Thoracic aorta (tissue), 2 donors: ENCODE measurements at regions not wholly inside any gene's neighbourhood (a gene's known extent, or its start where the extent isn't known, plus 50 kb on each side); places are given as distances from the start of the nearest gene placed in this dataset.

Source experiments
- ATAC-seq: fragments of 150-250 bp; one replicate; pipeline ENCODE4 v1.8.0; 2017; ENCODE audit warnings: low read depth; ENCODE audit not compliant: insufficient number of reproducible peaks, low FRiP score
- DNase-seq: peaks from one replicate; pipeline ENCODE4 v3.0.0-alpha.2; 2020; ENCODE audit warnings: low spot score
- H3K27ac ChIP-seq, 2 donors: fragments of 200-600 bp; sonication (generic); 1 replicate in 1 of 2; 2 replicates in 1 of 2; pipeline ENCODE4 v1.5.1; 2016; ENCODE audit warnings: mild to moderate bottlenecking in 2 of 2, moderate library complexity in 2 of 2
- H3K27me3 ChIP-seq: fragments of 200-600 bp; sonication (generic); replicated peaks from 2 replicates; pipeline ENCODE4 v1.6.0; 2016; ENCODE audit warnings: mild to moderate bottlenecking; ENCODE audit not compliant: insufficient read depth
- H3K36me3 ChIP-seq: fragments of 200-600 bp; sonication (generic); one replicate; pipeline ENCODE4 v1.5.1; 2016
- H3K4me1 ChIP-seq, 2 donors: fragments of 200-600 bp; sonication (generic); 1 replicate in 1 of 2; 2 replicates in 1 of 2; pipeline versions ENCODE4 v1.5.1 to v1.6.0; 2016; ENCODE audit warnings: low read depth in 2 of 2, mild to moderate bottlenecking in 1 of 2; ENCODE audit not compliant: control insufficient read depth in 1 of 2
- H3K4me3 ChIP-seq: fragments of 200-600 bp; sonication (generic); 2 replicates; pipeline ENCODE4 v1.5.1; 2016; ENCODE audit warnings: mild to moderate bottlenecking
- H3K9me3 ChIP-seq: fragments of 200-600 bp; sonication (generic); 2 replicates; pipeline ENCODE4 v1.5.1; 2016
- TF ChIP-seq, protein P1 (sequence below): fragments of 200-600 bp; sonication (generic); IDR thresholded peaks from one replicate; pipeline ENCODE4 v1.5.1; 2019; ENCODE audit warnings: antibody characterized with exemption

DNA sequence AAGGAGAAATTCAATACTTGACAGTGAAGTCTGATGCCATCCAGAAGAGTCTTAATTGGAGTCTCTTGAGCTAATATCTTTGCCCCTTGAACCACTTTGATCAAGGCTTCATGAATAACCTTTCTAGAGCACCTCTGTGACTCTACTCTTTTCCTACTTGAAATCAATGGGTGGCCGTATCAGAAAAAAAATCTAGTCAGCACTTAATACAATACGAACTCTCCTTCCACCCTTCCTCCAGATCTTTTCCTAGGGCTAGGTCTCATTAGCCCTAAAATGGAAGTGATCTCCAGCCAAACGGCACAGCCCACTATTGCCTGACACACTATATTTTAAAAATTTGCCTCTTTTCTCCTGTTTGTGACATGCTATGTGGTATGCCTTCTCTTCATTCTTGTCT is 129.6 kb upstream of the TLL1 start:
- H3K4me1 ChIP-seq, result no peaks in the 10 kb centered on the region
- H3K27me3 ChIP-seq, result no peaks in the 10 kb centered on the region
- H3K27ac ChIP-seq, result no peak overlapping the region
- H3K9me3 ChIP-seq, result no peaks in the 10 kb centered on the region
- DNase-seq (no peak), ATAC-seq (no peak)
- TF ChIP-seq, protein P1, sequence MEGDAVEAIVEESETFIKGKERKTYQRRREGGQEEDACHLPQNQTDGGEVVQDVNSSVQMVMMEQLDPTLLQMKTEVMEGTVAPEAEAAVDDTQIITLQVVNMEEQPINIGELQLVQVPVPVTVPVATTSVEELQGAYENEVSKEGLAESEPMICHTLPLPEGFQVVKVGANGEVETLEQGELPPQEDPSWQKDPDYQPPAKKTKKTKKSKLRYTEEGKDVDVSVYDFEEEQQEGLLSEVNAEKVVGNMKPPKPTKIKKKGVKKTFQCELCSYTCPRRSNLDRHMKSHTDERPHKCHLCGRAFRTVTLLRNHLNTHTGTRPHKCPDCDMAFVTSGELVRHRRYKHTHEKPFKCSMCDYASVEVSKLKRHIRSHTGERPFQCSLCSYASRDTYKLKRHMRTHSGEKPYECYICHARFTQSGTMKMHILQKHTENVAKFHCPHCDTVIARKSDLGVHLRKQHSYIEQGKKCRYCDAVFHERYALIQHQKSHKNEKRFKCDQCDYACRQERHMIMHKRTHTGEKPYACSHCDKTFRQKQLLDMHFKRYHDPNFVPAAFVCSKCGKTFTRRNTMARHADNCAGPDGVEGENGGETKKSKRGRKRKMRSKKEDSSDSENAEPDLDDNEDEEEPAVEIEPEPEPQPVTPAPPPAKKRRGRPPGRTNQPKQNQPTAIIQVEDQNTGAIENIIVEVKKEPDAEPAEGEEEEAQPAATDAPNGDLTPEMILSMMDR, result no peak
- H3K4me3 ChIP-seq, result no peak overlapping the region
- no peaks in the 10 kb centered on the region for H3K36me3 ChIP-seq

DNA sequence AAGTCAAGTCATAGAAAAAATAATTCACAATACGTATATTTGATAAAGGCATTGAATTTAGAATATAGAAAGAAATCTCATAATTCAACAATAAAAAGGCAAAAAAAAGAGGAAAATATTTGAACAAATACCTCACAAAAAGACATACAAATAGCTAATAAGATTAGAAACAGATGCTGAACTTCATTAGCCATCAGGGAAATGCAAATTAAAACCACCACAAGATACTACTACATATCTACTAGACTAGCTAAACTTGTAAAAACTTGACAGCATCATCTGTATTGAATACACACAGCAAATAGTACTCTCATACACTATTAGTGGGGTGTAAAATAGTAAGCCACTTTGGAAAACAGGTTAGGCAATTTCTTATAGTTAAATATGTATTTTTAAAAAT is 128.7 kb upstream of the TLL1 start:
- no peak for ATAC-seq
- Histone ChIP-seq H3K4me3 (no peak overlapping the region), H3K36me3 (no peaks in the 10 kb centered on the region), H3K9me3 (no peaks in the 10 kb centered on the region), H3K4me1 (no peaks in the 10 kb centered on the region), H3K27ac (no peak overlapping the region), H3K27me3 (no peaks in the 10 kb centered on the region)
- TF ChIP-seq, protein P1, result no peak
- DNase-seq, result no peak

DNA sequence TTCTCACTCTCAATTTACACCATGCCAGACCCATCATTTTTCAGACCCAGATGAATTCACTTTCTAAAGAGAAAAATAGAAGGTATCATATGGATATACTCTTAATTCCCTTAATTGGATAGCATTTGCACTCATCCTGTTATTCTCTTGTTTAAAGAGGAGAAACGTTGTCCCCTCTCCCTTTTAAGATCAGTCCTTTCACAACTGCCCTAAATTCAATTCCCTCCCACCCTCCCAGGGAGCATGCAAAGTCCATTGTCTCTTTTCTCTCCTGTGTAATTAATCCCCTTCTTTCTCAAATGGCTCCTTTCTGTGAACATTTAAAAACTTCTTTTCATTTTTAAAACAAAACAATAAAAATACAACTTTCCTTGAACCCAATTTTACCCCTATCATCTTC is 124.7 kb upstream of the TLL1 start:
- H3K36me3 ChIP-seq, result no peaks in the 10 kb centered on the region
- H3K27ac ChIP-seq, result no peak overlapping the region
- DNase-seq, result no peak
- no peaks in the 10 kb centered on the region for H3K27me3 ChIP-seq
- no peaks in the 10 kb centered on the region for H3K9me3 ChIP-seq
- no peaks in the 10 kb centered on the region for H3K4me1 ChIP-seq
- H3K4me3 ChIP-seq, result no peak overlapping the region
- ATAC-seq, result no peak
- TF ChIP-seq, protein P1, result no peak

DNA sequence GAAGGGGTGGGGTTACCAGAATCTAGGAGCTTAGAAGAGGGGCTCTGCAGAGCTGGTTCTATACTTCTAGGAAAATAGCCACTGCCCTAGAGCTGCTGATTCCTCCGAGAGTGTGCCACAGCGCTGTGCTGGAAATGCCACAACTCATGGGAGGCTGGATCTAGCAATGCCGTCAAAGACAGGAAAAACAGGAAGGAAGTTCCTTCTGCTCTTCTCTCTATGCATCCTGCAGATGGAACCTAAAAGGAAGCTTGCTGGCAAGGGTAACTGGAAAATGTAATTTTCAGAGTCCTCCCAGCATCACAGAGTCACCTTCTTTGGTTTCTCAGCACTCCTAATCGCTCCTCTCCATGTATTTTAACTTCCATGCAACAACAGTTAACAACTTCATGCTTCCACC is 121.2 kb upstream of the TLL1 start:
- Histone ChIP-seq H3K27me3 (no peaks in the 10 kb centered on the region), H3K36me3 (no peaks in the 10 kb centered on the region), H3K4me3 (no peak overlapping the region), H3K27ac (no peak overlapping the region), H3K4me1 (no peaks in the 10 kb centered on the region), H3K9me3 (no peaks in the 10 kb centered on the region)
- no peak for ATAC-seq
- DNase-seq, result no peak
- TF ChIP-seq, protein P1, result no peak

DNA sequence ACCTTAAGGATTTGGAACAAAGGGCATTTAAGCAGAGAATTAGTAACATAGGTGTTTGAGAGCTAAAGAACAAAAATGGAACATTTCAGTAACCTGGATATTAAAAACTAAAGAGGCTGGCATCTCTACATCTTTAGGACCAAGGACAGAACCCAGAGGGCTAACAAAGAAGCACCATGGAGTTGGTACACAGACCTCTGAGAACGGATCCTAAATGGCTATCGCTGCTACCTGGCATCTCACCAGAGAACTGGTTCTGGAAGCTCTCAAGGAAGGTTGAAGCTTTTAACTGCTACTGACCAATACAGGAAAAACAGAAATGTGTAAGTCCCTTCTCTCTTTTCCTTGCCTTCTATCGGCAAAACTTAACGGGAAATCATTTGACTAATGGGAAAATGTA is 118.4 kb upstream of the TLL1 start:
- Histone ChIP-seq H3K27ac (no peak overlapping the region), H3K27me3 (no peaks in the 10 kb centered on the region), H3K9me3 (no peaks in the 10 kb centered on the region), H3K4me1 (no peaks in the 10 kb centered on the region), H3K4me3 (no peak overlapping the region), H3K36me3 (no peaks in the 10 kb centered on the region)
- TF ChIP-seq, protein P1, result no peak
- DNase-seq (no peak), ATAC-seq (no peak)
